ENCODE measurements at regions not wholly inside any gene's neighbourhood (a gene's known extent, or its start where the extent isn't known, plus 50 kb on each side); places are given as distances from the start of the nearest gene placed in this dataset.

DNA sequence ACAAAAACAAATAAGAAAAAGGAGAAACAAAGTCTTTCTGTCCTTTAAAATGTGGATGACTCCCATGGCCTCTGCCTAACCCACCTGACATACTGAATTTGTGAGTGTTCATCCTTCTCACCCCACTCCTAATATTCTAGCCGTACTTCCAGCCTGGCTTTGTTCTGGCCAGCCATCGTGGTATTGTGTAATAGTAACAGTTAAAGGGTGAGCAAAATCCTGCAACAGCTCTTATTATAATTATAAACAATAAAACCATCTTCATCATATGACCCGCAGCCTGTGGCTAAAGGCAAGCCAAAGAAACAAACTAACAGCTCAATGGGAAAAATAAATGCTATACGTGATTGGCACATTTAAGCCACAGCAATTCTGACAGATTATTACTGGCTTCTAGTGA is 721.6 kb upstream of the TENM4 start:
- TF ChIP-seq POLR2A (IDR thresholded peaks at IDR 0.05; ENCODE audit: low read depth, low read length) (no peak), RFX5 (IDR thresholded peaks at IDR 0.05; ENCODE audit: low read depth, low read length) (no peak)
- TF ChIP-seq, protein P1, sequence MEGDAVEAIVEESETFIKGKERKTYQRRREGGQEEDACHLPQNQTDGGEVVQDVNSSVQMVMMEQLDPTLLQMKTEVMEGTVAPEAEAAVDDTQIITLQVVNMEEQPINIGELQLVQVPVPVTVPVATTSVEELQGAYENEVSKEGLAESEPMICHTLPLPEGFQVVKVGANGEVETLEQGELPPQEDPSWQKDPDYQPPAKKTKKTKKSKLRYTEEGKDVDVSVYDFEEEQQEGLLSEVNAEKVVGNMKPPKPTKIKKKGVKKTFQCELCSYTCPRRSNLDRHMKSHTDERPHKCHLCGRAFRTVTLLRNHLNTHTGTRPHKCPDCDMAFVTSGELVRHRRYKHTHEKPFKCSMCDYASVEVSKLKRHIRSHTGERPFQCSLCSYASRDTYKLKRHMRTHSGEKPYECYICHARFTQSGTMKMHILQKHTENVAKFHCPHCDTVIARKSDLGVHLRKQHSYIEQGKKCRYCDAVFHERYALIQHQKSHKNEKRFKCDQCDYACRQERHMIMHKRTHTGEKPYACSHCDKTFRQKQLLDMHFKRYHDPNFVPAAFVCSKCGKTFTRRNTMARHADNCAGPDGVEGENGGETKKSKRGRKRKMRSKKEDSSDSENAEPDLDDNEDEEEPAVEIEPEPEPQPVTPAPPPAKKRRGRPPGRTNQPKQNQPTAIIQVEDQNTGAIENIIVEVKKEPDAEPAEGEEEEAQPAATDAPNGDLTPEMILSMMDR (conservative IDR thresholded peaks at IDR 0.05; ENCODE audit: low read depth, low read length) = no peak
